OCI-LY3 (cell line): ENCODE measurements at regions not wholly inside any gene's neighbourhood (a gene's known extent, or its start where the extent isn't known, plus 50 kb on each side); places are given as distances from the start of the nearest gene placed in this dataset.
"Not testable (repeated sequence)": the region's sequence is repeated elsewhere in the genome, so short reads cannot be mapped to it uniquely, and the experiment has no call there.

Experiments
- H2AFZ ChIP-seq: fragments of 200-600, 300-600 bp; shearing (Covaris generic); 2 replicates; pipeline ENCODE4 v1.6.0; 2014; ENCODE audit warnings: antibody characterized with exemption, low read depth, low read length
- H3K27ac ChIP-seq: fragments of 200-600, 300-600 bp; sonication (generic); 2 replicates; pipeline ENCODE4 v1.5.1; 2014; ENCODE audit warnings: mild to moderate bottlenecking, low read length, moderate library complexity, mixed read lengths
- H3K27me3 ChIP-seq: fragments of 200-600, 300-600 bp; sonication (generic); 2 replicates; pipeline ENCODE4 v1.6.1; 2014; ENCODE audit warnings: low read depth, low read length, mixed read lengths
- H3K36me3 ChIP-seq: fragments of 200-600, 300-600 bp; sonication (generic); replicated peaks from 2 replicates; pipeline ENCODE3; 2014; ENCODE audit warnings: low read depth, low read length, mixed read lengths
- H3K4me1 ChIP-seq: fragments of 300-600, 200-600 bp; sonication (generic); 2 replicates; pipeline ENCODE4 v1.6.1; 2014; ENCODE audit warnings: low read length, mixed read lengths
- H3K4me2 ChIP-seq: fragments of 200-600, 300-600 bp; sonication (generic); 2 replicates; pipeline ENCODE4 v1.6.1; 2014; ENCODE audit warnings: low read length, mixed read lengths
- H3K4me3 ChIP-seq: fragments of 300-600, 200-600 bp; sonication (generic); 2 replicates; pipeline ENCODE4 v1.5.1; 2014; ENCODE audit warnings: antibody characterized with exemption, mild to moderate bottlenecking, low read length, moderate library complexity
- H3K79me2 ChIP-seq: fragments of 300-600, 200-600 bp; shearing (Covaris generic); 2 replicates; pipeline ENCODE4 v1.6.1; 2014; ENCODE audit warnings: mild to moderate bottlenecking, low read length, mixed read lengths
- H3K9ac ChIP-seq: fragments of 300-600, 200-600 bp; shearing (Covaris generic); 2 replicates; pipeline ENCODE4 v1.6.0; 2014; ENCODE audit warnings: mild to moderate bottlenecking, low read length, moderate library complexity
- H3K9me3 ChIP-seq: fragments of 200-600, 300-600 bp; shearing (Covaris generic); 2 replicates; pipeline ENCODE4 v1.6.1; 2014; ENCODE audit warnings: low read length, mixed read lengths; ENCODE audit not compliant: insufficient read depth
- H4K20me1 ChIP-seq: fragments of 200-600, 300-600 bp; sonication (generic); 2 replicates; pipeline ENCODE4 v1.6.1; 2016; ENCODE audit warnings: low read length, mixed read lengths; ENCODE audit not compliant: insufficient read depth

- not testable (repeated sequence) for H3K4me1 ChIP-seq, H3K27me3 ChIP-seq, H3K4me3 ChIP-seq, H3K36me3 ChIP-seq, H2AFZ ChIP-seq, H4K20me1 ChIP-seq, H3K79me2 ChIP-seq, H3K27ac ChIP-seq, H3K4me2 ChIP-seq, H3K9ac ChIP-seq, H3K9me3 ChIP-seq
These were observed 835.0 kb downstream of the TTLL7 start for GRCh38 chr1:83163879-83164475.

- not testable (repeated sequence) for H3K4me3 ChIP-seq, H3K9me3 ChIP-seq, H2AFZ ChIP-seq, H3K9ac ChIP-seq, H3K27me3 ChIP-seq, H3K4me2 ChIP-seq, H4K20me1 ChIP-seq, H3K27ac ChIP-seq, H3K36me3 ChIP-seq, H3K79me2 ChIP-seq, H3K4me1 ChIP-seq
These were observed 840.0 kb downstream of the TTLL7 start for GRCh38 chr1:83158924-83159323.

- H3K9ac ChIP-seq, H3K4me1 ChIP-seq, H3K9me3 ChIP-seq, H3K27me3 ChIP-seq, H2AFZ ChIP-seq, H3K79me2 ChIP-seq, H3K36me3 ChIP-seq, H3K4me2 ChIP-seq, H3K4me3 ChIP-seq, H4K20me1 ChIP-seq, H3K27ac ChIP-seq: not testable (repeated sequence)
These were observed 844.6 kb downstream of the TTLL7 start for GRCh38 chr1:83154306-83154705.

GRCh38 chr1:83151167-83151898 lies 847.6 kb downstream of the TTLL7 start:
- H3K79me2 ChIP-seq, H2AFZ ChIP-seq: not testable (repeated sequence)

GRCh38 chr1:83150479-83150878 lies 848.5 kb downstream of the TTLL7 start:
- H3K4me2 ChIP-seq, H3K9me3 ChIP-seq, H3K27me3 ChIP-seq, H3K9ac ChIP-seq, H3K4me3 ChIP-seq, H2AFZ ChIP-seq, H4K20me1 ChIP-seq, H3K27ac ChIP-seq, H3K4me1 ChIP-seq, H3K79me2 ChIP-seq, H3K36me3 ChIP-seq: not testable (repeated sequence)

More at GRCh38 chr1:83151167-83151898, 847.6 kb downstream of the TTLL7 start:
- H4K20me1 ChIP-seq, H3K4me1 ChIP-seq, H3K4me2 ChIP-seq, H3K9ac ChIP-seq, H3K27ac ChIP-seq, H3K9me3 ChIP-seq, H3K27me3 ChIP-seq, H3K4me3 ChIP-seq, H3K36me3 ChIP-seq: not testable (repeated sequence)

- H3K9me3 ChIP-seq, H3K79me2 ChIP-seq, H3K4me2 ChIP-seq, H3K27ac ChIP-seq, H4K20me1 ChIP-seq, H3K9ac ChIP-seq, H3K4me3 ChIP-seq, H3K27me3 ChIP-seq, H2AFZ ChIP-seq, H3K4me1 ChIP-seq, H3K36me3 ChIP-seq: not testable (repeated sequence)
These were observed 853.1 kb downstream of the TTLL7 start for GRCh38 chr1:83145820-83146219.

- not testable (repeated sequence) for H3K79me2 ChIP-seq, H3K4me1 ChIP-seq, H3K27me3 ChIP-seq, H3K9me3 ChIP-seq, H2AFZ ChIP-seq, H3K4me2 ChIP-seq, H4K20me1 ChIP-seq, H3K4me3 ChIP-seq, H3K36me3 ChIP-seq, H3K9ac ChIP-seq, H3K27ac ChIP-seq
These were observed 856.1 kb downstream of the TTLL7 start for GRCh38 chr1:83142802-83143201.

GRCh38 chr1:83135524-83136157 lies 863.3 kb downstream of the TTLL7 start:
- not testable (repeated sequence) for H3K9ac ChIP-seq, H3K27ac ChIP-seq, H3K79me2 ChIP-seq, H3K9me3 ChIP-seq, H2AFZ ChIP-seq, H3K4me3 ChIP-seq, H3K27me3 ChIP-seq, H3K4me2 ChIP-seq, H4K20me1 ChIP-seq, H3K36me3 ChIP-seq
- H3K4me1 ChIP-seq: peaks cover 17% of the 10 kb centered on the region

GRCh38 chr1:83134322-83135014 lies 864.5 kb downstream of the TTLL7 start:
- H3K4me3 ChIP-seq, H3K4me2 ChIP-seq, H2AFZ ChIP-seq, H3K9me3 ChIP-seq, H3K79me2 ChIP-seq, H3K9ac ChIP-seq, H4K20me1 ChIP-seq, H3K36me3 ChIP-seq, H3K27me3 ChIP-seq, H3K27ac ChIP-seq: not testable (repeated sequence)
- peaks cover 29% of the 10 kb centered on the region for H3K4me1 ChIP-seq
